GM21423 (cell line): ENCODE measurements at regions not wholly inside any gene's neighbourhood (a gene's known extent, or its start where the extent isn't known, plus 50 kb on each side); places are given as distances from the start of the nearest gene placed in this dataset.
"Not testable (repeated sequence)": the region's sequence is repeated elsewhere in the genome, so short reads cannot be mapped to it uniquely, and the experiment has no call there.

Source experiments
- ATAC-seq: cut with Tn5 transposase; IDR thresholded peaks from one replicate; pipeline ENCODE4 v1.9.1; 2021; ENCODE audit warnings: mild to moderate bottlenecking, moderate library complexity; ENCODE audit not compliant: unreplicated experiment

GRCh38 chr2:9707611-9708160 is 76.9 kb upstream of the YWHAQ start:
- no peak for ATAC-seq

GRCh38 chr2:9708683-9709538 is 78.1 kb upstream of the YWHAQ start:
- no peak for ATAC-seq

GRCh38 chr2:9709539-9710285 is 78.9 kb upstream of the YWHAQ start:
- no peak for ATAC-seq

- no peak for ATAC-seq
Measured at GRCh38 chr2:9710311-9710710, 79.5 kb upstream of the YWHAQ start.

- ATAC-seq: no peak
Measured at GRCh38 chr2:9712263-9712662, 81.5 kb upstream of the YWHAQ start.

- no peak for ATAC-seq
Measured at GRCh38 chr2:9714630-9715214, 83.9 kb upstream of the YWHAQ start.

- no peak for ATAC-seq
Measured at GRCh38 chr2:9715238-9715637, 84.4 kb upstream of the YWHAQ start.

GRCh38 chr2:9717886-9718451 is 87.2 kb upstream of the YWHAQ start:
- ATAC-seq: no peak

GRCh38 chr2:9720352-9721093 is 89.7 kb upstream of the YWHAQ start:
- no peak for ATAC-seq

- ATAC-seq: no peak
Measured at GRCh38 chr2:9721344-9721743, 90.5 kb upstream of the YWHAQ start.

GRCh38 chr2:9722451-9722850 is 91.7 kb upstream of the YWHAQ start:
- ATAC-seq: no peak

- no peak for ATAC-seq
Measured at GRCh38 chr2:9724565-9724964, 93.8 kb upstream of the YWHAQ start.

GRCh38 chr2:9725106-9725505 is 94.3 kb upstream of the YWHAQ start:
- ATAC-seq: no peak

- not testable (repeated sequence) for ATAC-seq
Measured at GRCh38 chr2:9726016-9726415, 95.2 kb upstream of the YWHAQ start.

GRCh38 chr2:9730523-9730922 is 99.7 kb upstream of the YWHAQ start:
- ATAC-seq: not testable (repeated sequence)

- ATAC-seq: no peak
Measured at GRCh38 chr2:9732824-9733223, 102.0 kb upstream of the YWHAQ start.

- ATAC-seq: no peak
Measured at GRCh38 chr2:9734308-9734707, 103.5 kb upstream of the YWHAQ start.

GRCh38 chr2:9735335-9735734 is 104.5 kb upstream of the YWHAQ start:
- ATAC-seq: no peak

- no peak for ATAC-seq
Measured at GRCh38 chr2:9736021-9736420, 105.2 kb upstream of the YWHAQ start.

- no peak for ATAC-seq
Measured at GRCh38 chr2:9737053-9737875, 106.0 kb upstream of the TAF1B start.
